Gastroesophageal sphincter (tissue), 4 donors: ENCODE measurements at regions not wholly inside any gene's neighbourhood (a gene's known extent, or its start where the extent isn't known, plus 50 kb on each side); places are given as distances from the start of the nearest gene placed in this dataset.

Experiments used
- ATAC-seq: fragments of 150-250 bp; one replicate; pipeline ENCODE4 v1.9.1; 2016; ENCODE audit warnings: mild to moderate bottlenecking, moderate library complexity
- H3K27ac ChIP-seq, 4 donors: fragments of 200-600 bp; sonication (generic) in 3 of 4; 1 replicate in 3 of 4; 2 replicates in 1 of 4; pipeline ENCODE4 v1.5.1; 2016 to 2019
- H3K27me3 ChIP-seq: fragments of 200-600 bp; sonication (generic); one replicate; pipeline ENCODE4 v1.5.1; 2019
- H3K36me3 ChIP-seq, 2 donors: fragments of 200-600 bp; sonication (generic); one replicate each; pipeline ENCODE4 v1.5.1; 2019; ENCODE audit warnings: control low read depth in 1 of 2
- H3K4me1 ChIP-seq, 3 donors: fragments of 200-600 bp; sonication (generic); 1 replicate in 2 of 3; 2 replicates in 1 of 3; pipeline ENCODE4 v1.5.1; 2016 to 2019; ENCODE audit warnings: control low read depth in 2 of 3
- H3K4me3 ChIP-seq, 2 donors: fragments of 200-600 bp; sonication (generic); one replicate each; pipeline ENCODE4 v1.5.1; 2019; ENCODE audit warnings: mild to moderate bottlenecking in 1 of 2, moderate library complexity in 1 of 2
- H3K9me3 ChIP-seq, 3 donors: fragments of 200-600 bp; sonication (generic); one replicate each; pipeline ENCODE4 v1.5.1; 2017 to 2019; ENCODE audit warnings: control low read depth in 2 of 3
- EP300 ChIP-seq: sonication (generic); formaldehyde crosslinking; IDR thresholded peaks from one replicate; pipeline ENCODE4 v1.6.1; 2017; ENCODE audit warnings: antibody characterized with exemption, mild to moderate bottlenecking
- POLR2A ChIP-seq, 2 donors: fragments of 450-650 bp; IDR thresholded peaks; one replicate each; pipeline ENCODE4 v1.6.1; 2017; ENCODE audit warnings: antibody characterized with exemption in 2 of 2, mild to moderate bottlenecking in 2 of 2, moderate library complexity in 1 of 2
- POLR2AphosphoS5 ChIP-seq: sonication (generic); formaldehyde crosslinking; IDR thresholded peaks from one replicate; pipeline ENCODE4 v1.6.1; 2017; ENCODE audit warnings: antibody characterized with exemption
- WGBS, 2 donors: methylation state at CpG; one replicate each; pipeline ENCODE4 v1.1.5; 2018; ENCODE audit warnings: low coverage in 1 of 2; 5-methylcytosine and 5-hydroxymethylcytosine counted together
- TF ChIP-seq, protein P1 (sequence below), 4 experiments: fragments of 200-600 bp in 2 of 4; fragments of 450-650 bp in 2 of 4; sonication (generic) in 1 of 4; IDR thresholded peaks; one replicate each; pipeline ENCODE4 v1.5.1; 2017 to 2019; ENCODE audit warnings: antibody characterized with exemption in 4 of 4, mild to moderate bottlenecking in 2 of 4, moderate library complexity in 2 of 4

DNA sequence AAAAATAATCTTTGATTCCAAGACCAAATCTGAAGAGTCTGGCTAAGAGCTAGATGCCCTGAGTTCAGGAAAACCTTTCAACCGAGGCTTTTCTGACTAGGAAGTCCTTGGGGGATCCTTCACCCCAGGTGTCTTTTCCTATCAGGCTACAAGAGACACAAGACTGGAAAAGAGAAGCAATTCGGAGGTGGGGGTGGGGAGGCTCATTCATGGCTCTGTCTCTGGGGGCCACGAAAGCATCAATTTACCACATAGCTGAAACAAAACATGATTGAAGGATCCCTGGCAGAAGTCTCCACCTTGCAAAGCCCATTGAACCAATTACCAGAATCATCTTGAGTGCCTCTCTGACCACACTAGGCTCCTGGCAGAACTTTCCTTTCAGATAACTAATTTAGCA, 239.8 kb upstream of the SALL1 start:
- TF ChIP-seq, protein P1, sequence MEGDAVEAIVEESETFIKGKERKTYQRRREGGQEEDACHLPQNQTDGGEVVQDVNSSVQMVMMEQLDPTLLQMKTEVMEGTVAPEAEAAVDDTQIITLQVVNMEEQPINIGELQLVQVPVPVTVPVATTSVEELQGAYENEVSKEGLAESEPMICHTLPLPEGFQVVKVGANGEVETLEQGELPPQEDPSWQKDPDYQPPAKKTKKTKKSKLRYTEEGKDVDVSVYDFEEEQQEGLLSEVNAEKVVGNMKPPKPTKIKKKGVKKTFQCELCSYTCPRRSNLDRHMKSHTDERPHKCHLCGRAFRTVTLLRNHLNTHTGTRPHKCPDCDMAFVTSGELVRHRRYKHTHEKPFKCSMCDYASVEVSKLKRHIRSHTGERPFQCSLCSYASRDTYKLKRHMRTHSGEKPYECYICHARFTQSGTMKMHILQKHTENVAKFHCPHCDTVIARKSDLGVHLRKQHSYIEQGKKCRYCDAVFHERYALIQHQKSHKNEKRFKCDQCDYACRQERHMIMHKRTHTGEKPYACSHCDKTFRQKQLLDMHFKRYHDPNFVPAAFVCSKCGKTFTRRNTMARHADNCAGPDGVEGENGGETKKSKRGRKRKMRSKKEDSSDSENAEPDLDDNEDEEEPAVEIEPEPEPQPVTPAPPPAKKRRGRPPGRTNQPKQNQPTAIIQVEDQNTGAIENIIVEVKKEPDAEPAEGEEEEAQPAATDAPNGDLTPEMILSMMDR (IDR thresholded peaks at IDR 0.05) = no peak
- TF ChIP-seq POLR2AphosphoS5 (no peak), POLR2A (IDR thresholded peaks at IDR 0.05) (no peak), EP300 (no peak)
- H3K27ac ChIP-seq = no peak overlapping the region
- H3K36me3 ChIP-seq = no peaks in the 10 kb centered on the region
- no peak for ATAC-seq
- H3K4me1 ChIP-seq = no peaks in the 10 kb centered on the region
- no peak overlapping the region for H3K4me3 ChIP-seq
- peaks cover 0 to 19% (median 0%) of the 10 kb centered on the region in 3 donors for H3K9me3 ChIP-seq
- H3K27me3 ChIP-seq = peaks cover 6% of the 10 kb centered on the region
- WGBS, 2 donors = 0 to 46% methylated on average over 1 to 3 of the region's 3 CpGs

DNA sequence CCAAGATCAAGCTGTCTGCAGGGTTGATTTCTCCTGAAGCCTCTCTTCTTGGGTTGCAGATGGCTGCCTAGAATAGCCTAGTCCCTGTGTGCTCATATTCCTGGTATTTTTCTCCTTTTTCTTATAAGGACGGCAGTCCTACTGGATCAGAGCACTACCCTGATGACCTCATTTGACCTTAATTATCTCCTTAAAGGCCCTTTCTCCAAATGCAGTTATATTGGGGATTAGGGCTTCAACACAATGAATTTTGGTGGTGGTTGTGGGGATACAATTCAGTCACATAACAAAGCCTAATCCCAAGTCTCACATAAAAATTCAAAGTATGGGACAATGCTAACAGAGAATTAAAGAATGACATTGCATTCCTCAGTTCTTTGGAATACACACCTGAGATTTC, 238.8 kb upstream of the SALL1 start:
- Histone ChIP-seq H3K4me3 (no peak overlapping the region), H3K27ac (no peak overlapping the region), H3K9me3 (peaks cover 0 to 19% (median 0%) of the 10 kb centered on the region in 3 donors), H3K27me3 (peaks cover 11% of the 10 kb centered on the region), H3K4me1 (no peaks in the 10 kb centered on the region), H3K36me3 (no peaks in the 10 kb centered on the region)
- TF ChIP-seq POLR2A (IDR thresholded peaks at IDR 0.05) (no peak), POLR2AphosphoS5 (no peak), EP300 (no peak)
- TF ChIP-seq, protein P1 (IDR thresholded peaks at IDR 0.05) = no peak
- 14 to 50% methylated on average over 1 of the region's 1 CpG for WGBS, 2 donors
- no peak for ATAC-seq

DNA sequence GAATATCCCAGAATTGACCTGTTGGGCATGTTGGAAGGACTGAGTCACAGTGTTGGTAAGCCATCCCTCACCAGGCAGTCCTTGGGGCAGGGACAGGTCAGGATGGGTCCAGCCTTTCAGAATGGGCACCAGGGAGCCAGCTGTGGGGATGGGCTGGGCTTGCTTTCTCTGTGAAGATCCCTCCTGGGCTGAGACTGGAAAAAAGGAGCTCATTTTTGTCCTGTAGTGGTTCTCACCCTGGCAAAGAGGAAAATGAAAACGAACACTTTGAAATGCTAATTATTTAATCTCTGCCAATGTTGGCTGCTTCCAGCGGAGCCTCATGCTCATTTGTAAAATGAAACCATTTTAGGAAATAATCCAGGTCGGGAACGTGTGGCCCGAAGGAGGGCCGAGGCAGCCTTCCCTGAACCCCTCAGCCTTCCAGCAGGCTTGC, 237.5 kb upstream of the SALL1 start:
- H3K4me3 ChIP-seq = no peak overlapping the region
- no peaks in the 10 kb centered on the region for H3K36me3 ChIP-seq
- H3K9me3 ChIP-seq = peaks cover 0 to 19% (median 0%) of the 10 kb centered on the region in 3 donors
- 52 to 64% methylated on average over 6 of the region's 6 CpGs for WGBS, 2 donors
- ATAC-seq = no peak
- TF ChIP-seq EP300 (no peak), POLR2A (IDR thresholded peaks at IDR 0.05) (no peak), POLR2AphosphoS5 (no peak)
- TF ChIP-seq, protein P1 (IDR thresholded peaks at IDR 0.05) = no peak
- peaks cover 11% of the 10 kb centered on the region for H3K27me3 ChIP-seq
- H3K4me1 ChIP-seq = no peaks in the 10 kb centered on the region
- H3K27ac ChIP-seq = no peak overlapping the region

DNA sequence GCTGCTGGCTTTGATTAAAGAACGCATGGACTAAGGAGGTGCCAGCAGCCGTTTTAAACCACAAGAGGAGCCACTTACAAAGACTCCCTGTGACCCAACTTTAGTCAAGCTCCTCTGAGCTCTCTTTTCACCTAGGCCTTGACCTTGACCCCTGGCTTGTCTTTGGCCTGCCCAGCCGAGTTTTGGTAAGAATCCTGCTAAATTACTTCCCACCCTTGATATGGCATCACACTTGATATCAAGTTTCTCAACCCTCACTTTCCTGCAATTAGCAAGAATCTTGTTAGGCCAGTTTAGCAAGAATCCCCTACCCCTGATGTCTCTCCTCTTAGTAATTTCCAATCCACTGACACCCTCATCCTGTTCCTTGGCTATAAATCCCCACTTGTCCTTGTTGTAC, 232.8 kb upstream of the SALL1 start:
- Histone ChIP-seq H3K4me3 (no peak overlapping the region), H3K36me3 (no peaks in the 10 kb centered on the region), H3K9me3 (peaks cover 0 to 6% (median 0%) of the 10 kb centered on the region in 3 donors), H3K27ac (no peak overlapping the region), H3K27me3 (peaks cover 5% of the 10 kb centered on the region), H3K4me1 (no peaks in the 10 kb centered on the region)
- TF ChIP-seq POLR2AphosphoS5 = no peak
- no peak for TF ChIP-seq EP300
- TF ChIP-seq, protein P1 (IDR thresholded peaks at IDR 0.05) = no peak
- no peak for TF ChIP-seq POLR2A (IDR thresholded peaks at IDR 0.05)
- WGBS, 2 donors = 36 to 51% methylated on average over 2 to 3 of the region's 3 CpGs
- no peak for ATAC-seq

DNA sequence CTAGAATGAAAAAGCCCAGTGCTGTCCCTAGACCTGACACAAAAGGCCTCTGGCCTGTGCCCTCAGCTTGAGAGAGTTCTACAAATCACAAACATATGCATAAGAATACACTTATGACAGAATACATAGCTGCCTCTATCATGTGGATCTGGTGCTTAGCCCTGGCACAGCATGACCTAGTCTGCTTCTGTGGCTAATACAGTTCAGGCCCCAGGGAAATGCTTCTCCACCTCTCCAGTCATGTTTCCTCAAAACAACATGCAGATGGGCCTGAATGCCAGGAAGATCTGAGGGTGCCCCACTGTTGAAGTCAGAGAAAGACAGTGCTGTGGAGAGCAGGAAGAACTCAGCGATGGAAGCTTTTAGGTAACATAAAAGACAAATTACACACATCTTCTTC, 231.9 kb upstream of the SALL1 start:
- WGBS, 2 donors = 86% methylated on average over 1 of the region's 1 CpG; no CpG with 5 or more reads in 1 of the 2 donors
- no peak overlapping the region for H3K27ac ChIP-seq
- no peak for TF ChIP-seq EP300
- no peak for TF ChIP-seq POLR2A (IDR thresholded peaks at IDR 0.05)
- TF ChIP-seq POLR2AphosphoS5 = no peak
- TF ChIP-seq, protein P1 (IDR thresholded peaks at IDR 0.05) = no peak
- H3K4me3 ChIP-seq = no peak overlapping the region
- H3K4me1 ChIP-seq = no peaks in the 10 kb centered on the region
- peaks cover 5% of the 10 kb centered on the region for H3K27me3 ChIP-seq
- H3K36me3 ChIP-seq = no peaks in the 10 kb centered on the region
- ATAC-seq = no peak
- no peaks in the 10 kb centered on the region for H3K9me3 ChIP-seq
